ENCODE measurements at regions not wholly inside any gene's neighbourhood (a gene's known extent, or its start where the extent isn't known, plus 50 kb on each side); places are given as distances from the start of the nearest gene placed in this dataset.

GRCh38 chr5:167128581-167128980, 1162.9 kb upstream of the WWC1 start:
- Histone ChIP-seq H3K9me3 (ENCODE audit: low read length) (no peaks in the 10 kb centered on the region), H3K9ac (ENCODE audit: low read length) (no peak overlapping the region), H3K36me3 (ENCODE audit: insufficient read depth, low read length) (no peaks in the 10 kb centered on the region), H3K4me3 (ENCODE audit: low read length) (no peak overlapping the region), H3F3A (ENCODE audit: insufficient read depth, low read length, poor library complexity, severe bottlenecking) (no peaks in the 10 kb centered on the region), H3K9me2 (ENCODE audit: insufficient read depth, low read length) (no peaks in the 10 kb centered on the region), H2AFZ (ENCODE audit: low read depth, low read length) (no peak overlapping the region), H3K4me2 (ENCODE audit: low read length) (no peak overlapping the region), H4K20me1 (ENCODE audit: insufficient read depth) (no peaks in the 10 kb centered on the region), H3K79me2 (replicated peaks; ENCODE audit: insufficient read depth, low read length) (no peaks in the 10 kb centered on the region), H3K27me3 (ENCODE audit: insufficient read depth, low read depth, low read length) (no peaks in the 10 kb centered on the region), H3K27ac (ENCODE audit: low read length) (no peak overlapping the region)
- TF ChIP-seq RAD21 (conservative IDR thresholded peaks at IDR 0.05) (no peak), EP300 (conservative IDR thresholded peaks at IDR 0.05; ENCODE audit: poor library complexity, severe bottlenecking) (no peak), TAF1 (IDR thresholded peaks at IDR 0.05; ENCODE audit: low read depth) (no peak), EZH2 (IDR thresholded peaks at IDR 0.05; ENCODE audit: borderline replicate concordance, insufficient read depth, low read length, poor library complexity, severe bottlenecking) (no peak), POLR2AphosphoS5 (IDR thresholded peaks at IDR 0.05) (no peak), MXI1 (conservative IDR thresholded peaks at IDR 0.05; ENCODE audit: poor library complexity, severe bottlenecking) (no peak), REST (IDR thresholded peaks at IDR 0.05; ENCODE audit: borderline replicate concordance) (no peak), CTCF (IDR thresholded peaks at IDR 0.05; ENCODE audit: poor library complexity, severe bottlenecking) (no peak), SMC3 (conservative IDR thresholded peaks at IDR 0.05; ENCODE audit: poor library complexity) (no peak)

GRCh38 chr5:167140548-167141291, 1150.7 kb upstream of the WWC1 start:
- TF ChIP-seq REST (IDR thresholded peaks at IDR 0.05; ENCODE audit: borderline replicate concordance) (no peak), EP300 (conservative IDR thresholded peaks at IDR 0.05; ENCODE audit: poor library complexity, severe bottlenecking) (no peak), RAD21 (conservative IDR thresholded peaks at IDR 0.05) (no peak), MXI1 (conservative IDR thresholded peaks at IDR 0.05; ENCODE audit: poor library complexity, severe bottlenecking) (no peak)
- H3F3A ChIP-seq (ENCODE audit: insufficient read depth, low read length, poor library complexity, severe bottlenecking): no peaks in the 10 kb centered on the region
- no peak overlapping the region for H3K27ac ChIP-seq (ENCODE audit: low read length)
- no peak overlapping the region for H3K9ac ChIP-seq (ENCODE audit: low read length)
- H2AFZ ChIP-seq (ENCODE audit: low read depth, low read length): no peak overlapping the region
- H3K9me3 ChIP-seq (ENCODE audit: low read length): no peaks in the 10 kb centered on the region
- H3K79me2 ChIP-seq (replicated peaks; ENCODE audit: insufficient read depth, low read length): no peaks in the 10 kb centered on the region
- no peaks in the 10 kb centered on the region for H3K9me2 ChIP-seq (ENCODE audit: insufficient read depth, low read length)
- no peak overlapping the region for H3K4me3 ChIP-seq (ENCODE audit: low read length)
- H3K27me3 ChIP-seq (ENCODE audit: insufficient read depth, low read depth, low read length): no peaks in the 10 kb centered on the region
- no peaks in the 10 kb centered on the region for H4K20me1 ChIP-seq (ENCODE audit: insufficient read depth)
- no peaks in the 10 kb centered on the region for H3K36me3 ChIP-seq (ENCODE audit: insufficient read depth, low read length)
- no peak overlapping the region for H3K4me2 ChIP-seq (ENCODE audit: low read length)
